ENCODE measurements at regions not wholly inside any gene's neighbourhood (a gene's known extent, or its start where the extent isn't known, plus 50 kb on each side); places are given as distances from the start of the nearest gene placed in this dataset.

DNA sequence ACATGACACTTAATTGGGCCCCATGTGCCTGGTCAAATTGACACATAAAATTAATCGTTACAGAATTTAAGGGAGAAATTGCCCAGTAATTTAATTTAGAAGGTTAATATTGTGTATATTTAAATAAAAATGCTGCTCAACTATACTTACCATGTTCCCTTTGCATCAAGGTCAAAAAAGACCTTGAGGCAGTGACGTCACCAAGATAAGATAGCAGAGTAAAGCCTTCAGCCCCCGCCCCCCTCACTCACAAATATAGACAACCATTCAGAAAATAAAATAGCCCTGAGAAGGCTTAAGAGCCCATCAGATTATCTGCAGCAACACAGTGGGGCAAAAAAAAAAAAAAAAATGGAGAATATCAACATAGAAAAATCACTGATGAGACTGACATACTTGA is 785.7 kb downstream of the CCDC85A start:
- Histone ChIP-seq H2BK15ac (ENCODE audit: low read depth, low read length) (no peak overlapping the region), H3K4me1 (ENCODE audit: insufficient read depth, low read length) (no peaks in the 10 kb centered on the region; the same call in 1 of the 2 replicates), H2AK5ac (ENCODE audit: insufficient read length, low read length) (no peak overlapping the region), H3K79me2 (ENCODE audit: insufficient read depth, low read length) (no peaks in the 10 kb centered on the region), H3K9ac (ENCODE audit: extremely low read depth, insufficient read length, low read length) (no peak overlapping the region), H2BK120ac (ENCODE audit: low read depth, low read length, poor library complexity, severe bottlenecking) (no peak overlapping the region), H3K23me2 (ENCODE audit: insufficient read length, low read depth, low read length, poor library complexity, severe bottlenecking) (no peaks in the 10 kb centered on the region), H3K23ac (ENCODE audit: insufficient read length, low read depth, low read length) (no peak overlapping the region), H3T11ph (ENCODE audit: low read length) (no peak overlapping the region), H2BK12ac (ENCODE audit: insufficient read length, low read depth, low read length) (no peak overlapping the region), H3K79me1 (ENCODE audit: insufficient read depth, low read depth, low read length, poor library complexity, severe bottlenecking) (no peaks in the 10 kb centered on the region), H3K14ac (ENCODE audit: insufficient read depth, low read length) (no peak overlapping the region), H3K9me3 (ENCODE audit: control insufficient read depth, low read depth, low read length) (no peaks in the 10 kb centered on the region), H4K20me1 (ENCODE audit: control insufficient read depth, insufficient read depth, insufficient read length) (no peaks in the 10 kb centered on the region), H2BK20ac (ENCODE audit: low read depth, low read length, poor library complexity, severe bottlenecking) (no peak overlapping the region), H2BK5ac (ENCODE audit: insufficient read length, low read length) (no peak overlapping the region), H4K5ac (ENCODE audit: insufficient read length, low read depth, low read length) (no peak overlapping the region), H4K91ac (ENCODE audit: insufficient read length, low read depth, low read length) (no peak overlapping the region), H3K56ac (ENCODE audit: insufficient read length, low read depth, low read length) (no peak overlapping the region), H3K4me2 (ENCODE audit: insufficient read depth, insufficient read length, low read length) (no peak overlapping the region), H3K4ac (ENCODE audit: low read depth, low read length) (no peak overlapping the region), H3K27me3 (ENCODE audit: insufficient read depth, low read length) (no peaks in the 10 kb centered on the region), H3K18ac (ENCODE audit: insufficient read length, low read depth, low read length) (no peak overlapping the region), H4K8ac (replicated peaks; ENCODE audit: insufficient read length, low read depth, low read length) (no peak overlapping the region), H3K27ac (ENCODE audit: insufficient read length, low read depth, low read length) (no peak overlapping the region), H2AFZ (ENCODE audit: low read length) (no peak overlapping the region)
- TF ChIP-seq, protein P1, sequence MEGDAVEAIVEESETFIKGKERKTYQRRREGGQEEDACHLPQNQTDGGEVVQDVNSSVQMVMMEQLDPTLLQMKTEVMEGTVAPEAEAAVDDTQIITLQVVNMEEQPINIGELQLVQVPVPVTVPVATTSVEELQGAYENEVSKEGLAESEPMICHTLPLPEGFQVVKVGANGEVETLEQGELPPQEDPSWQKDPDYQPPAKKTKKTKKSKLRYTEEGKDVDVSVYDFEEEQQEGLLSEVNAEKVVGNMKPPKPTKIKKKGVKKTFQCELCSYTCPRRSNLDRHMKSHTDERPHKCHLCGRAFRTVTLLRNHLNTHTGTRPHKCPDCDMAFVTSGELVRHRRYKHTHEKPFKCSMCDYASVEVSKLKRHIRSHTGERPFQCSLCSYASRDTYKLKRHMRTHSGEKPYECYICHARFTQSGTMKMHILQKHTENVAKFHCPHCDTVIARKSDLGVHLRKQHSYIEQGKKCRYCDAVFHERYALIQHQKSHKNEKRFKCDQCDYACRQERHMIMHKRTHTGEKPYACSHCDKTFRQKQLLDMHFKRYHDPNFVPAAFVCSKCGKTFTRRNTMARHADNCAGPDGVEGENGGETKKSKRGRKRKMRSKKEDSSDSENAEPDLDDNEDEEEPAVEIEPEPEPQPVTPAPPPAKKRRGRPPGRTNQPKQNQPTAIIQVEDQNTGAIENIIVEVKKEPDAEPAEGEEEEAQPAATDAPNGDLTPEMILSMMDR (conservative IDR thresholded peaks at IDR 0.05): no peak
- WGBS (ENCODE audit: extremely low coverage, insufficient read length, low lambda C conversion rate): no CpG with 5 or more reads among the region's 3 CpGs
- H3K4me3 Mint-ChIP-seq: no peak overlapping the region
- H3K36me3 Mint-ChIP-seq (ENCODE audit: insufficient read depth in 1 of 3, low read depth in 3 of 3): no peaks in the 10 kb centered on the region; a peak in 1 of 7 replicates
- no peak for DNase-seq
- H3K9me3 Mint-ChIP-seq: no peaks in the 10 kb centered on the region; a peak in 2 of 5 replicates
- peaks cover 8 to 9% of the 10 kb centered on the region in 2 experiments for H3K4me1 Mint-ChIP-seq
- peak overlapping the region in 2 of 3 experiments; percentile 20 to 36; a peak in 2 of 7 replicates for H3K27ac Mint-ChIP-seq
- no peaks in the 10 kb centered on the region for H3K27me3 Mint-ChIP-seq (ENCODE audit: low read depth)

Measured in H9 (cell line).